HG03442 (cell line): ENCODE measurements at regions not wholly inside any gene's neighbourhood (a gene's known extent, or its start where the extent isn't known, plus 50 kb on each side); places are given as distances from the start of the nearest gene placed in this dataset.

Experiments used
- ATAC-seq: cut with Tn5 transposase; IDR thresholded peaks from one replicate; pipeline ENCODE4 v1.9.1; 2021; ENCODE audit warnings: mild to moderate bottlenecking, moderate library complexity; ENCODE audit not compliant: unreplicated experiment

DNA sequence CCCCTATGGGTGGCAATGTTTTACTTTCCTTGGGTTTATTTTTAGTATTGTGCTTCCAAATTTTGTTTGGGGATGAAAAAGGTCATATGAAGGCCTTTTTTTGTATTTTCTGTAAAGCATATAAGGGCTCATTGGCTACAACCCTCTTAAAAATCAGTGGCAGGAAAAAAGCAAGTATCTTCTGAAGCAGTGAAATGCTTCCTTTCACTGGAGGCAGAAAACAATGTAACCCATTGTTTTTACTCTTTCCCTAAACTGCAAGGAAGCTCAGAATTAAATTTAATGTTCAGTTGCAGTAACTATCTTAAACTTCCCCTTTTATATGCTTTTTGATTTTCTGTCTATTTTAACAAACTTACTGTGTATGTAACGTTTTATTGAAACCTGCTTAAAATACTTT, 148.7 kb upstream of the LYZL1 start:
- ATAC-seq, result no peak

DNA sequence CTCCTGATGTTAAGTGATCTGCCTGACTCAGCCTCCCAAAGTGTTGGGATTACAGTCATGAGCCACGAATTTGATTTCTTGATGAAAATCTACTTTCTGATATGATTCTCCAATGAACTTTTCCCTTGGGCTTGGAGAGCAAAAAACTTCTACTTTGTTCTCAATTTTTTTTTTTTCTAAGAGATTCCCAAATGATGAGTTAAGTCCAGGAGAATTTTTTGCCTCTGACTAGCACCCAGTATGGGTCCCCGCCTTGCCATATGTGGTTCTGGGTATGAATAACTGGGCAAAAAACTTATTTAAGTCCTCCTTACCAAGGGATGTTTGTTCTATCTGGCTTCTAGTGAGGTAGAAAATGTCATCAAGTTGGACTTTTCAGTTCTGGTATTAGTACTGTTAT, 147.9 kb upstream of the LYZL1 start:
- ATAC-seq, result no peak

DNA sequence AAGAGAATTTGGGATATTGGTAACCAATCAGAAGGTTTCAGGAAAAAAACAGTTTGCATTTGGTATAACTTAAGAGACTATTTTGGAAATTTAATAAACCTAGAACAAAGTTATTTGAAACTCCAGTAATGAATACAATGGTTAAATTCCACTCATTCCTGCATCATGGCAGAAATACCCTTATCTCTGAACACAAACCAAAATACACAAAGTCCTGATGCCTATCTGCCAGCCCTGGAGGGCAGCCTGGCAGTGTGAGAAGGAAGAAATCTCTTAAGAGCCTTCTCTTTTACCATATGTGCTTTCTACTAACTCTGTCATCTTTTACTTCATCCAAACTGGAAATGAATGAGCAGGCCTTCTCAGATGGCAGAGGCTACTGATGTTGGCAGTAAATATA, 147.1 kb upstream of the LYZL1 start:
- no peak for ATAC-seq

DNA sequence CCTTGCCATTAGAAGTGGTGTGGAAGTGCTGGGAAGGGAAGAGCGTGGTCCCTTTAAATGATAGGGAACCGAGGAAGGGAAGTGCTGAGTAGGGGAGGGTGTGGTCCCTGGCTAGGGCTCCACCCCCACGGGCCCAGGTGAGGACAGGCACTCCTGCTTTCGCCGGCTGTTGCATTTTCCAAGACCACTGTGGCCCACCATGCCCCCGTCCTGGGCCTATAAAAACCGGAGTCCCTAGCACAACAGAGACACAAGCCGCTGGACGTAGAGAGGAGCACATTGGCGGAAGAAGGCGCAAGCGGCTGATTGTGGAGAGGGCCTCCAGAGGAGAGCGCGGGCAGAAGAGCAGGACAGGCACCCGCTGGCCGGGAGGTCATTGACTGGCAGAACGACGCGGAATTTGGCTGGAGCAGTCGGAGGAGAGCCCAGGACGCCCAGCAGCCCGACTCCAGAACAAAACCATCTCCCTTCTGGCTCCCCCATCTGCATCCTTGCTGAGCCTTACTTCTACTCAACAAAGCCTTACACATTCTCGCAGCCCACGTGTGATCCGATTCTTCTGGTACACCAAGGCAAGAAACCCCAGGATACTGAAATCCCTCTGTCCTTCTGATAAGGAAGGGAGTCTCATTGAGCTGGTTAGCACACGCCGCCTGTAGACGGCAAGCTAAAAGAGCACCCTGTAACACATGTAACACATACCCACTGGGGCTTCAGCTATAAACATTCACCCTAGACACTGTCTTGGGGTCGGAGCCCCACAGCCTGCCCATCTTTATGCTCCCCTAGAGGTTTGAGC, 146.2 kb upstream of the LYZL1 start:
- ATAC-seq, result no peak

DNA sequence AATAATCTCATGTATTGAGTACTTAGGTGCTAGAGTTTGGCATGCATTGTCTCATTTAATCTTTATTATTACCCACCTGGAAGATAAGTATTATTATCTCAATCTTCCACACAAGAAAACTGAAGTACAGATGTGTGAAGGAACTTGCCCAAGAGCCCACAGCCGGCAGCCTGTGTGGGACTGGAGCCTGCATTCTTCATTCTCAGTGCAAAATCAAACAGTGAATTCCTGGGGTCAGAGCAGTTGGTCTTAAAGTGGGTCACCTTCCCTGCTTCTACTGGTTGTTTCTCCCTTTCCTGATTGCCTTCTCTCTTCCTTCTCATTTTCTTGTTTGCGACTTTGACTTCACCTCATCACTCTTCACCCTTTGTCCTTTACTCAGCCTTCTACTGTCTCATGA, 144.7 kb upstream of the LYZL1 start:
- no peak for ATAC-seq

DNA sequence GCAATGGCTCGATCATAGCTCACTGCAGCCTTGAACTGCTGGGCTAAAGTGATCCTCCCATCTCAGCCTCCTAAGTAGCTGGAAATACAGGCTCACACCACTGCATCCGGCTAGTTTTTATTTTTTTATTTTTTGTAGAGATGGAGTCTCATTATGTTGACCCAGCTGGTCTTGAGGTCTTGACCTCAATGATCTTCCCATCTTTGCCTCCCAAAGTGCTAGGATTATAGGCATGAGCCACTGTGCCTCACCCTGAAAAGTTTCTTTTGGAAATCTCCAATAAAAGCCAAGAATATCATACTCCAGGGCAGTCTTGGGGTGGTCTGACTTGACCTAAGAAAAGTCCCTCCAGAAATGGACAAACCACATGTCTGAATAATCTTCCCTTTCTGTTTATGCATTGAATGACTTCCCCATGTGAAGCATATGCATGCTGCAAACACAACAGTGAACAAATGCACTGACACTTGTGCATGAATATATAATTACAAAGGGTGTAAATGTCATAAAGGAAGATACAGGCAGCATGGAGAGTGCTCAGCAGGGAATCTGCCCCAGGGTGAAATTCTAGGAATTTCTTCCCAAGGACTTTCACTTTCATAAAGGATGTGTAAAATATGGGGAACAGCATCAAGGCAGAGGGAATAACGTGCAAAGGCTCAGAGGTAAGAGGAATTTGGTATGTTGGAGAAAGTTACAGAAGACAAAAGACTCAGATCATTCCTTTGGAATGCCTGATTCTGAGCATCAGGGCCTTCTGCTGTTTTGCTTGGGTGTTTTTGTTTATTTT, 142.4 kb upstream of the LYZL1 start:
- ATAC-seq, result no peak

DNA sequence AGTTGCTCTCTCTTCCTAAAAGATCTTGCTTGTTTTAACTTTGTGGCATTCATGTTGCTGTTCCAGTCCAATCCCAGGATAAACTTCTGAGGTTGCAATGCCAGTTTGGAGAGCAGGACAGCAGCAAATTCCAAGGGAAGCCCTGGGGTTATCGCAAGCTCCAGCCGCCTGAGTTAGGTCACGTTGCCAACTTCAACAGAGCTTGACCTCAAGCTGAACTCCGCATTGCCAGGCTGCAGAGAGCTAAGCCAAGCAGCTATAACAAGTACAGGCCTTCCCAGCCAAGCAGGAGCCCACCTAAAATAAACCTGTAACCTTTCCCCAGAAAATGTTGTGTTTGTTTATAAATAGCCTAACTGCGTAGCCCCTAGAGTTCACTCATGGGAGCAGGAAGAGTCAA, 138.9 kb upstream of the LYZL1 start:
- ATAC-seq, result no peak

DNA sequence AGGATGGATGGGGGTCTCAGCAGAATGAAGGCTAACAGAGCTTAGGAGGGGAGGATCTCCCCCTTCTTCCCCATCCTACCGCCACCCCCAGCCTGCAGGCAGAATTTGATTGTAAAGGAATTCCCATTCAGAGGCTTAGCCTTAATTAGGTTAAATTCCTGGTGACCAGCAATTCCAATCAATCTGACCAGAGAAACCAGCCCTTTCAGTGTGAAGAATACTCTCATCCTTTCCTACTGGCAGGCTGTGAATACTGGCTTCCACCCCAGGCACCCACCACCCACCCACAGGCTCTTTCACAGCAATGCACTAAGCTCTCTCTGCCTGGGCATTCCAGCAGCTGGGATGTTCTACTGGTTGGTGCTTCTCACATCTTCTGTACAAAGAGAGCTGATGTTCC, 137.9 kb upstream of the LYZL1 start:
- no peak for ATAC-seq

DNA sequence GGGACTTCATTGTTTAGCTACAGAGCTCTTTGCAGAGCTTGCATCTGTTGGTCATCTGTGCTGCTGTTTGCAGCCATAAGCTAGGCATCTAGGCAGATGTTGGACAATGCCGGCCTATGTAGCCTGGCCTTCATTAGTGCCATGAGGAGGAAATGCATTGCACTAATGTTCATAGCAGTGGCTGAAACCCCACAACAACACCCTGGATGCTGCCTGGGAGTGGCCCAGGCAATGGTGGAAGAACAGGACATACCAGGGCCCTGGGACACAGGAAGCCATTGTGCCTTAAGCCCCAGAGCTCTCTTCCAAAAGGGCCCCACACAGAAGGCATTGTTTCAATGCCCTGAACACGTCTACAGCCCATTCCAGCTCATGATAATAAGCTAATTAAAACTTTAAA, 131.5 kb upstream of the LYZL1 start:
- no peak for ATAC-seq

DNA sequence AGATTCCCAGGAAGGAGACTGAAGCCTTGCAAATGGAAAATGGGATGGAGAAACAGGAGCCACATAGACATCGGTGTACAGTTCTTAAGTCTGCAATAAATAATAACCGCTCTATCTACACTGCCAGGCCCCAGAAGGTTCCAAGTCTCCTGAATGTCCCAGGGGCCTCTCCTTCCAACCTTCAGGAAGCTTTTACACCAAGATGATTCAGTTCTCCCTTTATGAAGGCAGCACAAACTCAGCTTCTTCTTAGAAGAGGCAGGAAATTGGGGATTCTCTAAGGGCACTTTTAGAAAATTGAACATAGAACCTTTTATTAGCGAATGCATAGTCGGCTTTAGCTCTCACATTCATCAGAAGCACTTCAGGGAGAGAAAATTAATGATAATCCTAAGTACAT, 130.8 kb upstream of the LYZL1 start:
- ATAC-seq, result no peak

DNA sequence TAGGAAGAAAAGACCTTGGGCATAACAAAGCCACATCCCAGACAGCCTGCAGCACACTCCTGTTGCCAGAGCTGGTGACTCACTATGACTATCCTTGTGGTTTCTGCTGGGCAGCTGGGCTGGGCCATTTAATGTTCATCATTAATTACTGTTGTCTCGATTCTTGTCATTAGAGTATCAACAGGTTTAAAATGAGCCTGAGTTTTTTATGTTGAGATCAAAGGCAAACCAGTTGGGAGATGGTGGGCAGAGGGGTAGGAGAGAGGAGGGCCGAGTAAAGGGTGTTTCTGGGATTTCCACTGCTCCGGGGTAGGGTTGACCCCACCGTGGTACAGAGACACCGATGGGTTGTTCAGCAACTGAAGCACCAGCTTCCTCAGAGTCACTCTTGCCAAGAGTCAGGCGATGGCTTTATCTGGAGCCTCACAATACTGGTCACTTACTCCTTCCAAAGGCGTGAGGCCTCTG, 128.7 kb upstream of the LYZL1 start:
- no peak for ATAC-seq

DNA sequence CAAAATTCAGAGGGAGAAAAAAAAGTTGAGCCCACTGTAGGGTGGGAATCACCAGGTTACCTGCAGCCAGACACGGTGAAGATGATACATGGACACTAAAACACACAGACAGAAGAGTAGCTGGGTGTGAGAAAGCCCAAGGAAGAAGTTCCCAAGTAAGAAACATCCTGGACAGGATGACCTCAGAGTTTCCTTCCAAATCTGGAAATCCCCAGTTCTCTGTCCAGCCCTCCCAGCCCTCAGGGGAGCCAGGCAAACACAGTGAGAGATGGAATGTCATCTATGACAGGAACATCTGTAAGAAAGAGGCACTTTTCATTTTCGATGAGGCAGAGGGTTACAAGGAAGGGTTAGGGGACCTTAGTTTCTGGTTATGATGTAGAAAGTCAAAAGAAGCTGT, 125.1 kb upstream of the LYZL1 start:
- ATAC-seq, result no peak

DNA sequence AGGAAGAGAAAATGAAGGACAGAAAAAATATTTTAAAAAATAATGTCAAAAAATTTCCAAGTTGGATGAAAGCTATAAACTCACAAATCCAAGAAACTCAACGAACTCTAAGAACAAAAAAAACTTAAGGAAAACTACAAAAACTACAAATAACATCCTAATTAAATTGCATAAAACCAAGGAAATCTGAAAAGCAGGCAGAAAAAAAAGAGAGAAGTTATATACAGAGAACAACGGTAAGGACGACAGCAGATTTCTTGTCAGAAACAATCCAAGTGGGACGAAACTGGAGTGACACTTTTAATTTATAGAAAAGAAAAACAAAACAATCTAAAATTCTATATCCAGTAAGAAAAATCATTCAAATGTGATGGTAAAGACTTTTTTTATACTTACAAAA, 122.2 kb upstream of the LYZL1 start:
- no peak for ATAC-seq

DNA sequence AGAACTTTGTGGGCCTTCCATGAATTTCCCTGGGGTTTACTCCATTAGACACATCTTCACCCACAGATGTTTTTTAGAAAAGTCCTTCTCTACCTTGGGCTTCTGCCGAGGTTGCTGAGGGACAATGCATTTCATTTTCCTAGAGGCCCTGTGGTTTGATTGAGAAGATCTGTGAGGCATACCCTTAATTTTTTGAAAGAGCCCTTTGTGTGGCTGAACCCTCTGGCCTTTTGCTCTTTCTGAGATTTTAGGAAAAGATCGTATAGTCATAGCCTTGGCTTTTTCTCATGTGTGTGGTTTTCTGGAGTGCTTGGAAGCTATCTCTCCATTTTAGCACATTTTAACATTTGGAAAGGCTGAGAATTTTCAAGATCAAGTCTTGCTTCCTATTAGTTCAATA, 119.8 kb upstream of the LYZL1 start:
- ATAC-seq, result no peak

DNA sequence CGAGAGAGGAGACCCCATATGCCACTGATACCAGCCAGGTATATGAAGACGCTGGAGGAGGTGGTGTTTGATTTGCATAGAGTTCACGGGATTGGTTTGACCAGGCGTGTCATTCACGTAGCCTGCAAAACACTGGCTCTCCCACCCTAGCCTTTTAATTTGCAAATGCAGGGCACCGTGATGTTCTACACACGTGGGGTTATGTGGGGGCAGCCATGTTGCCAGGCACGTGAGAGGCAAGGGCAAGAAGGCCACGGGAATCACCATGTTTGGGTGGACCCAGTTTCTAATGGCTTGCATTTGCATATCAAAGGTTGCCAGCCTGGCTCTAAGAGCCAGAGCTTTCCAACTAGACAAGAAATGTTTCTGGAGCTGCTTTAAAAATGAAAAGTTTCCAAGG, 117.2 kb upstream of the LYZL1 start:
- no peak for ATAC-seq

DNA sequence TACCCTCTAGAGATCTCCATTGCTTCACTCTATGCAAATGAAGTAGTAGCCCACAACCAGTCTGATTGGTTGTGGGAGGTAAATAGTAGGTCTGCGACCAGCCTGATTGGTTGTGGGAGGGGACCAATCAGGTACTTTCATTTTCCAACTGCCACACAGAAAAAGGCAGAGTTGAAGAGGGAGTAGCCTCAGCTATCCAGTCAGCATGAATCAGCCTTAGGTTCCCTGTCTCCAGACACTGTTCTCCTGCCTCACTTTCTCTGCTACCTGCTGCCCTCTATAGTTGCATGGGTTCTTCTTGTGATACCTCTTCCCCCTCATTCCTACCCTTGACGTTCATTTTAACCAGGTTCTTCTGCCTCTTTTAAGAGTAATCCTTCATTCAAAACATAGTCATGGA, 114.5 kb upstream of the LYZL1 start:
- no peak for ATAC-seq

DNA sequence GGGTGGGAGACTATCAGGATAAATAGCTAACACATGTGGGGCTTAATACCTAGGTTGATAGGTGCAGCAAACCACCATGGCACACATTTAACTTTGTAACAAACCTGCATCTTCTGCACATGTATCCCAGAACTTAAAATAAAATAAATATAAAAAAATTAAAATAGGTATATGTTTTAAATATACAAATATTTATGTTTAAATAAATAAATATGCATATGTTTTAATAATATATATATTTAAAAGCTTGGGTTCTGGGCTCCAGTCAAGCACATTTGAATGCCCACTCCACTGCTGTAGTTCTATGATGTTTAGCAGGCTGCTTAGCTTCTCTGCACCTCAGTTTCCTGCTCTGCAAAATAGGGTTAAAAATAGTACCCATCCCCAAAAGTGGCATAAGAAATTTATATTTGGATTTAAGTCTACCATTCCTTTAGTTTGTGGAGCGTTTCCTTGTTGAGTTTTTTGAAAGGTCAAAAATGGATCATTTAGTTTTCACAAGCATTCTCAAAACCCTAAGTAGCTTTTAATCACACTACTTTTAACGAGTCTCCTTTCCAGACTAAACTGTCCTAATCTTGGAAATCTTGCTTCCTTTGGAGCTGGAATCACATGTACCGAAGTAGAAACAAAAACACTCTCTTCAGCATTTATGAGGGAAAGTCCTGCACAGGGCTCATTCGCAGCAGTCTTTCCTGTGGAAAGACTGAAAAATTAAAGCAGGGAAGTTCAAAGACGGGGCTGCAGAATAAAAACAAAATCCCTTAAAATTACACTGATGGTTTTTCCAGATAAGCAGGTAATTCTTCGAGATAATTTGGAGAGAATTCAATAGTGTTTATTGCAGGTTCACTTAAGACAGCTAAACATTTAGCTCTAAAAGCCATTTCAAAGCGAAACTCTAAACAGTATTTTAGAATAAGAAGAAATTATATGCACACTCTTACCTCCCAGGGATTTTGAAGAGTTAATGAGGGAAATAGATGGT, 111.7 kb upstream of the LYZL1 start:
- no peak for ATAC-seq

DNA sequence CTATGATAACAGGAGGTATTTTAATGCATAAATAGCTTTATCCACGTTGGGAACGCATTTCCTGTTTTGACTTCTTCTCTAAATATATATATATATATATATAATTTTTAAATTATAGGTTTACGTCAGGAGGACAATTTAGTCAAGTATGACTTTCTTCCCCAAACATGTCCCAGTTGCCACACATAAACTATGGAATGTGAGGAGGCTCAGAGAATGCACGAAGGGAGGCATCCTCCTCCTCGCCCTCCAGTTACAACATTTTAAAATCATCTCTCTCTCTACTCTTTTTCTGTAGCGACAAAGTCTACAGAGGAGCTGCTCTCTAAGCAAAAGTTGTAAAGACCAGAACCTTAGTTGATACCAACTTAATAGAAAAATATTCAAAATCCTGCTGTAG, 106.9 kb upstream of the LYZL1 start:
- ATAC-seq, result no peak

DNA sequence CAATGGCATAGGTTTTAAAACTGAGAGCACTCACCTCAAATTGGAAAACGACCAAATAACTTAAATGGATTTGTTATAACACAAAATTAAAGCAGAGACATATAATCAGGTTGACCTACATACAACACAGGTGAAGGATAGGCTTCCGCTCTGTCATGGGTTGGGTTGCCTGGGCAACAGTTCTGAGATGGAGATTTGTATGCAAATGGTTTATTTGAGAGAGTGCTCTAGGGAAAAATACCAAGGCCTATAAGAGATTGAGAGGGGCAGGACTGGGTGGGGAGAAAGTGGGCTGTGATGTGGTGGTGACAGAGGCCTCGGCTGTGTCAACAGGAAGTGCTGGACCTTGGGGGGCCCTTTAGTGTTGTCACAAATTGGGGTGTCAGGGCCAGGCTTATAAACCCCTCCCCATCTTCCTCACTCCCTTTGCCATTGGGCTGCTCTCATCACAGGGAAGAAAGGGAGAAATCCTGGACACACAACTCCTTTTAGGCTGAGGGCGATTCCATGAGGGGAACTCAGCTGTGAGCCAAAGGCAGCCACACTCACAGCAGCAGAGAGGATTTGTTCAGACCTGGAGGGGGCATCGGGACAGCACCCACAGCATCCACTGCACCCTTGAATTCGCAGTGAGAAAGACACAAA, 105.4 kb upstream of the LYZL1 start:
- no peak for ATAC-seq

DNA sequence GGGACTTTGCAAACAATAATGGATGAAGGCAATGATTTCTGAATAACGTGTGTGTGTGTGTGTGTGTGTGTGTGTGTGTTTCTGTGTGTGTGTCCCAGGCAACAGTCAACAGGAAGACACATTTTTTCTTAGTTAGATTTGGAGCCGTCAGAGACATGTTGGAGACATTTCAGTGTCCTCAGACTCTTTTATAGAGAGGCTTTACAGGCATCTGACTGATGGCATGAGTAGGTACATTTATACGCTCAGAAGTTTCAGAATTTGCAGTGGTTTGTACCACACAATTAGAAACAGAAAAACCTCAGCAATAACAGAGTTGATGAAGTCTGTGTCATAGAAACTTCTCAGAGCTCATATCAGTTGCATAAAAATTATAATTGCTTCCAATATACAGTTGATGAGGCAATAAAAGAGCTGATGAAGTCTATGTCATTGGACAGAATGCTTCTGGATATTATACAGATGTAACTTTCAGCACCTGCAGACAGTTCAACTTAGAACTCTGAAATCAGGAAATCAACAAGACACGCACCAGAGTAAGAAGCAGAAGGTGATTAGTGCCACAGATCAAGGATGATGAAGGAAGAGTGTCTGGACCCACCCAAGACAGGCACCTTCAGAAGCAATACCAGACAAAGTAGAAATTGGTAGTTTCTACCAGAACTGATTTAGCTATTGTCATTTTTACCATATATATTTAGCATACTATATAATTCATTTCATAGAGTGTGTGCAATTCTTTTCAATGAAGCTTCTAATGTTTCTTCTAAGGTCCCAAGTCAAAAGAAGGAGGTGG, 104.5 kb upstream of the LYZL1 start:
- ATAC-seq, result no peak
